ENCODE measurements at regions not wholly inside any gene's neighbourhood (a gene's known extent, or its start where the extent isn't known, plus 50 kb on each side); places are given as distances from the start of the nearest gene placed in this dataset.

DNA sequence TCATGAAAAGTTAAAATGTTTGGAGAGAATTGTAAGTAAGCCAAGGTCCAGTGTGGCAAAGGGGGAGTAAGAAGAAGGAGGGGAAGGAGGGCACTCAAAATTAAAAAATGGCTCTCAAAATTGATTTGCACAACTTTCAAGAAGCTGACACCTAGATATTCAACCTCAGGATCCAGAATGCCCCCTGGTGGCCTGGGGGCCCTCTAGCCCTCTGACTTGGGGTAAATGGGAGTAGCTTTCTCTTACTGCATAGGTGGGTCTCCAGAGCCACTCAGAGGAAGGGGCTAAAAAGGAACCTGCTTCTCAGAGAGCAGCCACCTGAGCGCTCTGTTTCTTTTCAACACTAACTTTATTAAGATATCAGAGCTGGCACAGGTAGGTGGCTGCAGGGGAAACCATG is 968.5 kb downstream of the BCL11A start:
- TF ChIP-seq, protein P1, sequence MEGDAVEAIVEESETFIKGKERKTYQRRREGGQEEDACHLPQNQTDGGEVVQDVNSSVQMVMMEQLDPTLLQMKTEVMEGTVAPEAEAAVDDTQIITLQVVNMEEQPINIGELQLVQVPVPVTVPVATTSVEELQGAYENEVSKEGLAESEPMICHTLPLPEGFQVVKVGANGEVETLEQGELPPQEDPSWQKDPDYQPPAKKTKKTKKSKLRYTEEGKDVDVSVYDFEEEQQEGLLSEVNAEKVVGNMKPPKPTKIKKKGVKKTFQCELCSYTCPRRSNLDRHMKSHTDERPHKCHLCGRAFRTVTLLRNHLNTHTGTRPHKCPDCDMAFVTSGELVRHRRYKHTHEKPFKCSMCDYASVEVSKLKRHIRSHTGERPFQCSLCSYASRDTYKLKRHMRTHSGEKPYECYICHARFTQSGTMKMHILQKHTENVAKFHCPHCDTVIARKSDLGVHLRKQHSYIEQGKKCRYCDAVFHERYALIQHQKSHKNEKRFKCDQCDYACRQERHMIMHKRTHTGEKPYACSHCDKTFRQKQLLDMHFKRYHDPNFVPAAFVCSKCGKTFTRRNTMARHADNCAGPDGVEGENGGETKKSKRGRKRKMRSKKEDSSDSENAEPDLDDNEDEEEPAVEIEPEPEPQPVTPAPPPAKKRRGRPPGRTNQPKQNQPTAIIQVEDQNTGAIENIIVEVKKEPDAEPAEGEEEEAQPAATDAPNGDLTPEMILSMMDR (IDR thresholded peaks at IDR 0.05): peak in 1 of 5 experiments; percentile 23
- no peak for TF ChIP-seq POLR2AphosphoS5 (IDR thresholded peaks at IDR 0.05)
- TF ChIP-seq POLR2A (IDR thresholded peaks at IDR 0.05): no peak
- no peak for TF ChIP-seq EP300 (IDR thresholded peaks at IDR 0.05; ENCODE audit: low read depth)

Measured in transverse colon (tissue), 4 donors.